GM12878 (cell line): ENCODE measurements at regions not wholly inside any gene's neighbourhood (a gene's known extent, or its start where the extent isn't known, plus 50 kb on each side); places are given as distances from the start of the nearest gene placed in this dataset.

Source experiments
- ATAC-seq: fragments of 200-7000 bp; cut with Tn5 transposase; 3 replicates; pipeline ENCODE4 v1.9.1; 2020; ENCODE audit warnings: mild to moderate bottlenecking, moderate library complexity
- BruUV-seq: library from RNA; stranded (reverse); fragments of 400-500 nt; replicated peaks from 2 replicates; lab custom pipeline; 2021; lab: Mats Ljungman, UMichigan
- CTCF ChIA-PET: fragments of 300-600 bp; sonication (Branson Sonifier 250); formaldehyde crosslinking; extraction: SDS; loops from one replicate; lab custom pipeline; 2021; ENCODE audit warnings: inconsistent platforms; lab: Yijun Ruan, JAX
- POLR2A ChIA-PET: fragments of 350-600 bp; formaldehyde crosslinking; extraction: SDS; loops from one replicate; lab custom pipeline; 2021; ENCODE audit warnings: inconsistent platforms; lab: Charles Lee
- RAD21 ChIA-PET: fragments of 300-600 bp; sonication (Branson Sonifier 250); formaldehyde crosslinking; loops from one replicate; lab custom pipeline; 2023; ENCODE audit warnings: antibody characterized with exemption; ENCODE audit not compliant: unreplicated experiment; lab: Charles Lee
- SMC1A ChIA-PET: fragments of 300-600 bp; sonication (Branson Sonifier 250); formaldehyde crosslinking; loops from one replicate; lab custom pipeline; 2023; ENCODE audit not compliant: unreplicated experiment, uncharacterized antibody; lab: Charles Lee
- DNase-seq: peaks from one replicate; pipeline ENCODE4 v3.0.0-alpha.2; 2011; ENCODE audit warnings: low read depth, low spot score
- FAIRE-seq: peaks from 3 replicates; lab custom pipeline; 2011; peaks lifted over from hg19 to GRCh38; lab: Jason Lieb, UNC
- H2AFZ ChIP-seq: 2 replicates; pipeline ENCODE4 v1.6.0; 2011; ENCODE audit warnings: low read depth, low read length, control low read depth; ENCODE audit not compliant: control insufficient read depth
- H3K27ac ChIP-seq: 2 replicates; pipeline ENCODE4 v1.5.1; 2011; ENCODE audit warnings: control low read depth; ENCODE audit not compliant: control insufficient read depth, insufficient read depth
- H3K27me3 ChIP-seq, 2 experiments: replicated peaks in 1 of 2; 2 replicates each; pipeline versions ENCODE4 v1.6.0 to v1.6.1; 2011; ENCODE audit warnings: low read length in 1 of 2; ENCODE audit not compliant: control insufficient read depth in 2 of 2, insufficient read depth in 2 of 2
- H3K36me3 ChIP-seq, 2 experiments: 2 replicates each; pipeline ENCODE4 v1.5.1; 2011; ENCODE audit warnings: low read length in 1 of 2; ENCODE audit not compliant: control insufficient read depth in 2 of 2, insufficient read depth in 2 of 2
- H3K4me1 ChIP-seq: 2 replicates; pipeline ENCODE4 v1.6.1; 2011; ENCODE audit warnings: mild to moderate bottlenecking, low read length, moderate library complexity, mixed read lengths; ENCODE audit not compliant: control insufficient read depth, insufficient read depth
- H3K4me2 ChIP-seq: 2 replicates; pipeline ENCODE4 v1.6.0; 2011; ENCODE audit warnings: control low read depth; ENCODE audit not compliant: control insufficient read depth, insufficient read depth
- H3K4me3 ChIP-seq: fragments of 200-600 bp; sonication (generic); 2 replicates; pipeline ENCODE4 v1.5.1; 2016
- H3K79me2 ChIP-seq: 2 replicates; pipeline ENCODE4 v1.6.0; 2011; ENCODE audit warnings: low read length; ENCODE audit not compliant: control insufficient read depth, insufficient read depth
- H3K9ac ChIP-seq: 2 replicates; pipeline ENCODE4 v1.8.0; 2011; ENCODE audit warnings: low read length, control low read depth, mixed read lengths; ENCODE audit not compliant: control insufficient read depth, insufficient read depth
- H3K9me3 ChIP-seq: replicated peaks from 3 replicates; pipeline ENCODE4 v1.5.1; 2011; ENCODE audit warnings: mild to moderate bottlenecking, low read length; ENCODE audit not compliant: control insufficient read depth, insufficient read depth
- H4K20me1 ChIP-seq: 2 replicates; pipeline ENCODE4 v1.6.0; 2011; ENCODE audit not compliant: control insufficient read depth, insufficient read depth
- BMI1 ChIP-seq: fragments of 450-650 bp; IDR thresholded peaks from 2 replicates; pipeline ENCODE4 v1.6.1; 2016; ENCODE audit warnings: mild to moderate bottlenecking, moderate library complexity, borderline replicate concordance
- CHD4 ChIP-seq: fragments of 200-600 bp; sonication (generic); IDR thresholded peaks from 2 replicates; pipeline ENCODE4 v1.6.1; 2016; ENCODE audit warnings: mild to moderate bottlenecking
- ESRRA ChIP-seq: IDR thresholded peaks from 2 replicates; pipeline ENCODE4 v1.6.1; 2012; ENCODE audit warnings: mild to moderate bottlenecking, low read length, improper control_type of control experiment
- HCFC1 ChIP-seq: fragments of 150-350 bp; IDR thresholded peaks from 2 replicates; pipeline ENCODE4 v1.6.1; 2014; ENCODE audit warnings: low read length
- JUNB ChIP-seq: IDR thresholded peaks from 2 replicates; pipeline ENCODE4 v1.6.1; 2016; ENCODE audit warnings: antibody characterized with exemption, mild to moderate bottlenecking
- KAT2A ChIP-seq: conservative IDR thresholded peaks from 2 replicates; pipeline ENCODE4 v1.6.1; 2011; ENCODE audit warnings: low read depth, low read length; ENCODE audit not compliant: control insufficient read depth
- MYB ChIP-seq: fragments of 150-350 bp; IDR thresholded peaks from 2 replicates; pipeline ENCODE4 v1.6.1; 2014; ENCODE audit warnings: mild to moderate bottlenecking, low read depth, low read length, borderline replicate concordance
- MYC ChIP-seq: IDR thresholded peaks from 2 replicates; pipeline ENCODE4 v1.6.1; 2011; ENCODE audit warnings: mild to moderate bottlenecking, low read length, moderate library complexity, inconsistent platforms; ENCODE audit not compliant: insufficient read depth, insufficient replicate concordance, insufficient read length, severe bottlenecking
- NFYA ChIP-seq: IDR thresholded peaks from 2 replicates; pipeline ENCODE4 v1.6.1; 2011; ENCODE audit warnings: low read depth, mild to moderate bottlenecking, low read length, improper control_type of control experiment, borderline replicate concordance
- RELA ChIP-seq: fragments of 450-650 bp; IDR thresholded peaks from 2 replicates; pipeline ENCODE4 v1.8.0; 2014; ENCODE audit warnings: borderline replicate concordance; ENCODE audit not compliant: partially characterized antibody
- RFX5 ChIP-seq: IDR thresholded peaks from 2 replicates; pipeline ENCODE4 v1.6.1; 2011; ENCODE audit warnings: low read depth, low read length, improper control_type of control experiment
- SMAD5 ChIP-seq: IDR thresholded peaks from 2 replicates; pipeline ENCODE4 v1.6.1; 2016; ENCODE audit warnings: antibody characterized with exemption, low read depth
- SREBF2 ChIP-seq: IDR thresholded peaks from 2 replicates; pipeline ENCODE4 v1.6.1; 2012; ENCODE audit warnings: mild to moderate bottlenecking, low read length
- STAT3 ChIP-seq: IDR thresholded peaks from 2 replicates; pipeline ENCODE4 v1.6.1; 2011; ENCODE audit warnings: low read depth, low read length, improper control_type of control experiment
- SUPT20H ChIP-seq: IDR thresholded peaks from 2 replicates; pipeline ENCODE4 v1.6.1; 2011; ENCODE audit warnings: low read depth, mild to moderate bottlenecking, low read length, moderate library complexity, borderline replicate concordance; ENCODE audit not compliant: control insufficient read depth
- TARDBP ChIP-seq: IDR thresholded peaks from 2 replicates; pipeline ENCODE4 v1.6.1; 2016; ENCODE audit warnings: borderline replicate concordance
- TCF3 ChIP-seq: IDR thresholded peaks from 2 replicates; pipeline ENCODE4 v1.6.1; 2012; ENCODE audit warnings: low read depth, mild to moderate bottlenecking, low read length, borderline replicate concordance; ENCODE audit not compliant: insufficient read depth
- ZBED1 ChIP-seq: IDR thresholded peaks from 2 replicates; pipeline ENCODE4 v1.6.1; 2016; ENCODE audit warnings: borderline replicate concordance
- ZNF217 ChIP-seq: fragments of 450-650 bp; IDR thresholded peaks from 2 replicates; pipeline ENCODE4 v1.6.1; 2017; ENCODE audit warnings: antibody characterized with exemption, mild to moderate bottlenecking
- WGBS: methylation state at CpG from one replicate; pipeline ENCODE4 v1.1.6; 2016; ENCODE audit warnings: low lambda C conversion rate; ENCODE audit not compliant: insufficient replicate concordance, insufficient coverage; ENCODE audit errors: missing lambda C conversion rate; 5-methylcytosine and 5-hydroxymethylcytosine counted together
- in situ Hi-C: fragments of 300-500 bp; cut with MboI; formaldehyde crosslinking; loops from 9 replicates; pipeline ENCODE4 v1.14.3; 2018; ENCODE audit warnings: mixed read lengths
- intact Hi-C: fragments of 100-400 bp; cut with micrococcal nuclease; formaldehyde crosslinking; loops from one replicate; pipeline ENCODE4 v1.14.2; 2022; ENCODE audit not compliant: unreplicated experiment
- TF ChIP-seq, protein P1 (sequence below): IDR thresholded peaks from 2 replicates; pipeline ENCODE4 v1.6.1; 2012; ENCODE audit warnings: low read depth, low read length, improper control_type of control experiment

GRCh38 chr16:79302731-79303130, 297.8 kb downstream of the MAF start:
- DNase-seq = no peak
- TF ChIP-seq SREBF2 = no peak
- no peak for TF ChIP-seq HCFC1
- no peak for TF ChIP-seq TCF3
- TF ChIP-seq RELA = no peak
- TF ChIP-seq SUPT20H = no peak
- no peak for TF ChIP-seq CHD4
- no peak for TF ChIP-seq SMAD5
- TF ChIP-seq, protein P1, sequence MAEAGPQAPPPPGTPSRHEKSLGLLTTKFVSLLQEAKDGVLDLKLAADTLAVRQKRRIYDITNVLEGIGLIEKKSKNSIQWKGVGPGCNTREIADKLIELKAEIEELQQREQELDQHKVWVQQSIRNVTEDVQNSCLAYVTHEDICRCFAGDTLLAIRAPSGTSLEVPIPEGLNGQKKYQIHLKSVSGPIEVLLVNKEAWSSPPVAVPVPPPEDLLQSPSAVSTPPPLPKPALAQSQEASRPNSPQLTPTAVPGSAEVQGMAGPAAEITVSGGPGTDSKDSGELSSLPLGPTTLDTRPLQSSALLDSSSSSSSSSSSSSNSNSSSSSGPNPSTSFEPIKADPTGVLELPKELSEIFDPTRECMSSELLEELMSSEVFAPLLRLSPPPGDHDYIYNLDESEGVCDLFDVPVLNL = no peak
- no peak for TF ChIP-seq TARDBP
- no peak for TF ChIP-seq MYB
- TF ChIP-seq MYC = no peak
- no peak for TF ChIP-seq NFYA
- TF ChIP-seq ZNF217 = no peak
- no peak for TF ChIP-seq BMI1
- TF ChIP-seq STAT3 = no peak
- TF ChIP-seq RFX5 = no peak
- TF ChIP-seq ESRRA = no peak
- TF ChIP-seq KAT2A = no peak
- no peak for TF ChIP-seq ZBED1
- TF ChIP-seq JUNB = no peak
- POLR2A ChIA-PET = no interaction called here
- H3K79me2 ChIP-seq = no peaks in the 10 kb centered on the region
- no peaks in the 10 kb centered on the region for H3K9me3 ChIP-seq
- WGBS = 64% methylated on average over 7 of the region's 7 CpGs
- RAD21 ChIA-PET = no interaction called here
- H3K4me2 ChIP-seq = no peak overlapping the region
- no peak for FAIRE-seq
- H3K4me1 ChIP-seq = no peaks in the 10 kb centered on the region
- SMC1A ChIA-PET = no interaction called here
- H3K27me3 ChIP-seq = peaks cover 0 to 6% of the 10 kb centered on the region in 2 experiments; a peak in 1 of 4 replicates
- in situ Hi-C loops = no loop called here
- no TSS peak for BruUV-seq
- intact Hi-C loops = no loop called here
- H3K4me3 ChIP-seq = no peak overlapping the region
- no peaks in the 10 kb centered on the region for H3K36me3 ChIP-seq
- H3K9ac ChIP-seq = no peak overlapping the region
- no peak for ATAC-seq
- no peaks in the 10 kb centered on the region; the same call in 1 of the 2 replicates for H4K20me1 ChIP-seq
- CTCF ChIA-PET = no interaction called here
- H3K27ac ChIP-seq = no peak overlapping the region
- no peak overlapping the region for H2AFZ ChIP-seq
